ENCODE measurements at regions not wholly inside any gene's neighbourhood (a gene's known extent, or its start where the extent isn't known, plus 50 kb on each side); places are given as distances from the start of the nearest gene placed in this dataset.
A peak's percentile ranks its signal among the peaks of the same experiment; 100 is the strongest.

DNA sequence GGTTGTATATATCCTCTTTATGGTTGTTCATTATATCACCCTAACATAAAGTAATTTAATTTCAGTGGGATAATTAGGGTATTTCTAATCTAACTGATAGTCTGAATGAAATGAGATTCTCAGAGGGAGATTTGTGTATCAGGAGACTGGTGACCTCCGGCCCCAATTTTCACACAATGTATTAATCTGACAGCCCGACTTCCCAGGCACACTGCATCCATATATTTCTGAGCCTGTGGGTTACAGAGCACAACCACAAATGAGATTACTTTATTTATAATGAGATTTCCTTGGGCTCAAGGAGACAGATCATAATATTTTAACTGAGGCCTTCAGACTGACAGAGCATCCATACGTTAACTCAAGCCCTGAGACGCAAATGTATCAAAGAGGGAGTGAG lies 125.9 kb downstream of the RCN1 start:
- Histone ChIP-seq H3K36me3 (ENCODE audit: insufficient read depth) (no peaks in the 10 kb centered on the region), H3K79me2 (replicated peaks; ENCODE audit: insufficient read depth) (no peaks in the 10 kb centered on the region), H3K27me3 (ENCODE audit: insufficient read depth) (no peaks in the 10 kb centered on the region), H3K27ac (ENCODE audit: low read depth) (no peak overlapping the region), H3K4me1 (ENCODE audit: insufficient read depth) (no peaks in the 10 kb centered on the region), H3K4me2 (no peak overlapping the region), H3F3A (replicated peaks; ENCODE audit: low read depth) (no peaks in the 10 kb centered on the region), H4K20me1 (replicated peaks; ENCODE audit: insufficient read depth) (no peaks in the 10 kb centered on the region), H2AFZ (no peak overlapping the region), H3K9me2 (ENCODE audit: insufficient read depth) (no peaks in the 10 kb centered on the region), H3K4me3 (no peak overlapping the region)
- Mint-ChIP-seq H3K27me3 (ENCODE audit: insufficient read depth, low read depth, poor library complexity) (no peaks in the 10 kb centered on the region), H3K36me3 (ENCODE audit: low read depth) (no peaks in the 10 kb centered on the region), H3K4me3 (no peak overlapping the region), H3K4me1 (no peaks in the 10 kb centered on the region; the same call in 2 of the 3 replicates), H3K27ac (peak overlapping the region; percentile 24; the same call in 1 of the 2 replicates), H3K9me3 (no peaks in the 10 kb centered on the region)
- TF ChIP-seq, protein P1, sequence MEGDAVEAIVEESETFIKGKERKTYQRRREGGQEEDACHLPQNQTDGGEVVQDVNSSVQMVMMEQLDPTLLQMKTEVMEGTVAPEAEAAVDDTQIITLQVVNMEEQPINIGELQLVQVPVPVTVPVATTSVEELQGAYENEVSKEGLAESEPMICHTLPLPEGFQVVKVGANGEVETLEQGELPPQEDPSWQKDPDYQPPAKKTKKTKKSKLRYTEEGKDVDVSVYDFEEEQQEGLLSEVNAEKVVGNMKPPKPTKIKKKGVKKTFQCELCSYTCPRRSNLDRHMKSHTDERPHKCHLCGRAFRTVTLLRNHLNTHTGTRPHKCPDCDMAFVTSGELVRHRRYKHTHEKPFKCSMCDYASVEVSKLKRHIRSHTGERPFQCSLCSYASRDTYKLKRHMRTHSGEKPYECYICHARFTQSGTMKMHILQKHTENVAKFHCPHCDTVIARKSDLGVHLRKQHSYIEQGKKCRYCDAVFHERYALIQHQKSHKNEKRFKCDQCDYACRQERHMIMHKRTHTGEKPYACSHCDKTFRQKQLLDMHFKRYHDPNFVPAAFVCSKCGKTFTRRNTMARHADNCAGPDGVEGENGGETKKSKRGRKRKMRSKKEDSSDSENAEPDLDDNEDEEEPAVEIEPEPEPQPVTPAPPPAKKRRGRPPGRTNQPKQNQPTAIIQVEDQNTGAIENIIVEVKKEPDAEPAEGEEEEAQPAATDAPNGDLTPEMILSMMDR (conservative IDR thresholded peaks at IDR 0.05; ENCODE audit: low read depth in 2 of 2): no peak
- TF ChIP-seq EZH2phosphoT487 (IDR thresholded peaks at IDR 0.05; ENCODE audit: unreplicated experiment): no peak
- TF ChIP-seq, protein P2, sequence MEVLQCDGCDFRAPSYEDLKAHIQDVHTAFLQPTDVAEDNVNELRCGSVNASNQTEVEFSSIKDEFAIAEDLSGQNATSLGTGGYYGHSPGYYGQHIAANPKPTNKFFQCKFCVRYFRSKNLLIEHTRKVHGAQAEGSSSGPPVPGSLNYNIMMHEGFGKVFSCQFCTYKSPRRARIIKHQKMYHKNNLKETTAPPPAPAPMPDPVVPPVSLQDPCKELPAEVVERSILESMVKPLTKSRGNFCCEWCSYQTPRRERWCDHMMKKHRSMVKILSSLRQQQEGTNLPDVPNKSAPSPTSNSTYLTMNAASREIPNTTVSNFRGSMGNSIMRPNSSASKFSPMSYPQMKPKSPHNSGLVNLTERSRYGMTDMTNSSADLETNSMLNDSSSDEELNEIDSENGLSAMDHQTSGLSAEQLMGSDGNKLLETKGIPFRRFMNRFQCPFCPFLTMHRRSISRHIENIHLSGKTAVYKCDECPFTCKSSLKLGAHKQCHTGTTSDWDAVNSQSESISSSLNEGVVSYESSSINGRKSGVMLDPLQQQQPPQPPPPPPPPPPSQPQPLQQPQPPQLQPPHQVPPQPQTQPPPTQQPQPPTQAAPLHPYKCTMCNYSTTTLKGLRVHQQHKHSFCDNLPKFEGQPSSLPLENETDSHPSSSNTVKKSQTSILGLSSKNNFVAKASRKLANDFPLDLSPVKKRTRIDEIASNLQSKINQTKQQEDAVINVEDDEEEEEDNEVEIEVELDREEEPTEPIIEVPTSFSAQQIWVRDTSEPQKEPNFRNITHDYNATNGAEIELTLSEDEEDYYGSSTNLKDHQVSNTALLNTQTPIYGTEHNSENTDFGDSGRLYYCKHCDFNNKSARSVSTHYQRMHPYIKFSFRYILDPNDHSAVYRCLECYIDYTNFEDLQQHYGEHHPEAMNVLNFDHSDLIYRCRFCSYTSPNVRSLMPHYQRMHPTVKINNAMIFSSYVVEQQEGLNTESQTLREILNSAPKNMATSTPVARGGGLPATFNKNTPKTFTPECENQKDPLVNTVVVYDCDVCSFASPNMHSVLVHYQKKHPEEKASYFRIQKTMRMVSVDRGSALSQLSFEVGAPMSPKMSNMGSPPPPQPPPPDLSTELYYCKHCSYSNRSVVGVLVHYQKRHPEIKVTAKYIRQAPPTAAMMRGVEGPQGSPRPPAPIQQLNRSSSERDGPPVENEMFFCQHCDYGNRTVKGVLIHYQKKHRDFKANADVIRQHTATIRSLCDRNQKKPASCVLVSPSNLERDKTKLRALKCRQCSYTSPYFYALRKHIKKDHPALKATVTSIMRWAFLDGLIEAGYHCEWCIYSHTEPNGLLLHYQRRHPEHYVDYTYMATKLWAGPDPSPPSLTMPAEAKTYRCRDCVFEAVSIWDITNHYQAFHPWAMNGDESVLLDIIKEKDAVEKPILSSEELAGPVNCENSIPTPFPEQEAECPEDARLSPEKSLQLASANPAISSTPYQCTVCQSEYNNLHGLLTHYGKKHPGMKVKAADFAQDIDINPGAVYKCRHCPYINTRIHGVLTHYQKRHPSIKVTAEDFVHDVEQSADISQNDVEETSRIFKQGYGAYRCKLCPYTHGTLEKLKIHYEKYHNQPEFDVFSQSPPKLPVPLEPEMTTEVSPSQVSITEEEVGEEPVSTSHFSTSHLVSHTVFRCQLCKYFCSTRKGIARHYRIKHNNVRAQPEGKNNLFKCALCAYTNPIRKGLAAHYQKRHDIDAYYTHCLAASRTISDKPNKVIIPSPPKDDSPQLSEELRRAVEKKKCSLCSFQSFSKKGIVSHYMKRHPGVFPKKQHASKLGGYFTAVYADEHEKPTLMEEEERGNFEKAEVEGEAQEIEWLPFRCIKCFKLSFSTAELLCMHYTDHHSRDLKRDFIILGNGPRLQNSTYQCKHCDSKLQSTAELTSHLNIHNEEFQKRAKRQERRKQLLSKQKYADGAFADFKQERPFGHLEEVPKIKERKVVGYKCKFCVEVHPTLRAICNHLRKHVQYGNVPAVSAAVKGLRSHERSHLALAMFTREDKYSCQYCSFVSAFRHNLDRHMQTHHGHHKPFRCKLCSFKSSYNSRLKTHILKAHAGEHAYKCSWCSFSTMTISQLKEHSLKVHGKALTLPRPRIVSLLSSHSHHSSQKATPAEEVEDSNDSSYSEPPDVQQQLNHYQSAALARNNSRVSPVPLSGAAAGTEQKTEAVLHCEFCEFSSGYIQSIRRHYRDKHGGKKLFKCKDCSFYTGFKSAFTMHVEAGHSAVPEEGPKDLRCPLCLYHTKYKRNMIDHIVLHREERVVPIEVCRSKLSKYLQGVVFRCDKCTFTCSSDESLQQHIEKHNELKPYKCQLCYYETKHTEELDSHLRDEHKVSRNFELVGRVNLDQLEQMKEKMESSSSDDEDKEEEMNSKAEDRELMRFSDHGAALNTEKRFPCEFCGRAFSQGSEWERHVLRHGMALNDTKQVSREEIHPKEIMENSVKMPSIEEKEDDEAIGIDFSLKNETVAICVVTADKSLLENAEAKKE (CRISPR knock-in tag; IDR thresholded peaks at IDR 0.05): no peak
- TF ChIP-seq CREB1 (CRISPR knock-in tag; IDR thresholded peaks at IDR 0.05; ENCODE audit: low read depth): no peak
- TF ChIP-seq, protein P3, sequence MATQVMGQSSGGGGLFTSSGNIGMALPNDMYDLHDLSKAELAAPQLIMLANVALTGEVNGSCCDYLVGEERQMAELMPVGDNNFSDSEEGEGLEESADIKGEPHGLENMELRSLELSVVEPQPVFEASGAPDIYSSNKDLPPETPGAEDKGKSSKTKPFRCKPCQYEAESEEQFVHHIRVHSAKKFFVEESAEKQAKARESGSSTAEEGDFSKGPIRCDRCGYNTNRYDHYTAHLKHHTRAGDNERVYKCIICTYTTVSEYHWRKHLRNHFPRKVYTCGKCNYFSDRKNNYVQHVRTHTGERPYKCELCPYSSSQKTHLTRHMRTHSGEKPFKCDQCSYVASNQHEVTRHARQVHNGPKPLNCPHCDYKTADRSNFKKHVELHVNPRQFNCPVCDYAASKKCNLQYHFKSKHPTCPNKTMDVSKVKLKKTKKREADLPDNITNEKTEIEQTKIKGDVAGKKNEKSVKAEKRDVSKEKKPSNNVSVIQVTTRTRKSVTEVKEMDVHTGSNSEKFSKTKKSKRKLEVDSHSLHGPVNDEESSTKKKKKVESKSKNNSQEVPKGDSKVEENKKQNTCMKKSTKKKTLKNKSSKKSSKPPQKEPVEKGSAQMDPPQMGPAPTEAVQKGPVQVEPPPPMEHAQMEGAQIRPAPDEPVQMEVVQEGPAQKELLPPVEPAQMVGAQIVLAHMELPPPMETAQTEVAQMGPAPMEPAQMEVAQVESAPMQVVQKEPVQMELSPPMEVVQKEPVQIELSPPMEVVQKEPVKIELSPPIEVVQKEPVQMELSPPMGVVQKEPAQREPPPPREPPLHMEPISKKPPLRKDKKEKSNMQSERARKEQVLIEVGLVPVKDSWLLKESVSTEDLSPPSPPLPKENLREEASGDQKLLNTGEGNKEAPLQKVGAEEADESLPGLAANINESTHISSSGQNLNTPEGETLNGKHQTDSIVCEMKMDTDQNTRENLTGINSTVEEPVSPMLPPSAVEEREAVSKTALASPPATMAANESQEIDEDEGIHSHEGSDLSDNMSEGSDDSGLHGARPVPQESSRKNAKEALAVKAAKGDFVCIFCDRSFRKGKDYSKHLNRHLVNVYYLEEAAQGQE (IDR thresholded peaks at IDR 0.05; ENCODE audit: unreplicated experiment): no peak
- TF ChIP-seq NANOG (IDR thresholded peaks at IDR 0.05; ENCODE audit: borderline replicate concordance): no peak
- TF ChIP-seq JUNB (IDR thresholded peaks at IDR 0.05; ENCODE audit: unreplicated experiment): no peak
- TF ChIP-seq ZNF114 (CRISPR knock-in tag; IDR thresholded peaks at IDR 0.05): no peak
- TF ChIP-seq ZNF331 (CRISPR knock-in tag; IDR thresholded peaks at IDR 0.05; ENCODE audit: low read depth): no peak
- TF ChIP-seq, protein P4, sequence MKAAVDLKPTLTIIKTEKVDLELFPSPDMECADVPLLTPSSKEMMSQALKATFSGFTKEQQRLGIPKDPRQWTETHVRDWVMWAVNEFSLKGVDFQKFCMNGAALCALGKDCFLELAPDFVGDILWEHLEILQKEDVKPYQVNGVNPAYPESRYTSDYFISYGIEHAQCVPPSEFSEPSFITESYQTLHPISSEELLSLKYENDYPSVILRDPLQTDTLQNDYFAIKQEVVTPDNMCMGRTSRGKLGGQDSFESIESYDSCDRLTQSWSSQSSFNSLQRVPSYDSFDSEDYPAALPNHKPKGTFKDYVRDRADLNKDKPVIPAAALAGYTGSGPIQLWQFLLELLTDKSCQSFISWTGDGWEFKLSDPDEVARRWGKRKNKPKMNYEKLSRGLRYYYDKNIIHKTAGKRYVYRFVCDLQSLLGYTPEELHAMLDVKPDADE (IDR thresholded peaks at IDR 0.05): no peak
- TF ChIP-seq STAT1 (IDR thresholded peaks at IDR 0.05; ENCODE audit: unreplicated experiment): no peak
- TF ChIP-seq EZH2 (IDR thresholded peaks at IDR 0.05; ENCODE audit: low read depth, unreplicated experiment): no peak
- no peak for TF ChIP-seq POLR2AphosphoS5 (IDR thresholded peaks at IDR 0.05; ENCODE audit: low read depth)
- ATAC-seq (no peak), DNase-seq (ENCODE audit: low spot score) (no peak)

Data from GM23338 (cell line).